H1 (cell line): ENCODE measurements at regions not wholly inside any gene's neighbourhood (a gene's known extent, or its start where the extent isn't known, plus 50 kb on each side); places are given as distances from the start of the nearest gene placed in this dataset.

Experiments used
- CTCF ChIA-PET: fragments of 300-600 bp; sonication (Branson Sonifier 250); formaldehyde crosslinking; loops from one replicate; lab custom pipeline; 2021; ENCODE audit not compliant: partially characterized antibody; lab: Charles Lee
- POLR2A ChIA-PET: fragments of 300-600 bp; sonication (Branson Sonifier 250); formaldehyde crosslinking; loops from one replicate; lab custom pipeline; 2021; ENCODE audit warnings: inconsistent platforms; ENCODE audit not compliant: partially characterized antibody; lab: Charles Lee
- DNase-seq, 2 experiments: peaks; one replicate each; pipeline versions ENCODE4 v3.0.0 to v3.0.0-alpha.2; 2010 to 2022; ENCODE audit warnings: low spot score in 2 of 2, low read depth in 1 of 2, mixed read lengths in 1 of 2
- FAIRE-seq: peaks from 2 replicates; lab custom pipeline; 2011; peaks lifted over from hg19 to GRCh38; lab: Jason Lieb, UNC
- H2AFZ ChIP-seq: 2 replicates; pipeline ENCODE4 v1.8.1; 2012; ENCODE audit warnings: low read length, inconsistent platforms
- H2AK5ac ChIP-seq: 2 replicates; pipeline ENCODE4 v1.6.1; 2013; ENCODE audit warnings: low read depth, low read length
- H2BK120ac ChIP-seq: replicated peaks from 2 replicates; pipeline ENCODE3; 2013; ENCODE audit warnings: low read depth, low read length, inconsistent platforms
- H2BK12ac ChIP-seq: 2 replicates; pipeline ENCODE4 v1.6.1; 2013; ENCODE audit warnings: low read depth, low read length
- H2BK15ac ChIP-seq: 2 replicates; pipeline ENCODE4 v1.6.1; 2013; ENCODE audit warnings: low read length
- H2BK20ac ChIP-seq: 2 replicates; pipeline ENCODE4 v1.6.1; 2013; ENCODE audit warnings: low read length
- H2BK5ac ChIP-seq: 2 replicates; pipeline ENCODE4 v1.6.1; 2013; ENCODE audit warnings: low read depth, low read length
- H3K14ac ChIP-seq: 2 replicates; pipeline ENCODE4 v1.6.1; 2013; ENCODE audit warnings: inconsistent platforms; ENCODE audit not compliant: insufficient read length
- H3K18ac ChIP-seq: 2 replicates; pipeline ENCODE4 v1.6.1; 2013; ENCODE audit warnings: low read length; ENCODE audit errors: extremely low read depth
- H3K23ac ChIP-seq: 2 replicates; pipeline ENCODE4 v1.6.1; 2013; ENCODE audit warnings: inconsistent platforms; ENCODE audit not compliant: insufficient read length
- H3K23me2 ChIP-seq: 2 replicates; pipeline ENCODE4 v1.6.1; 2013; ENCODE audit warnings: low read depth, low read length
- H3K27ac ChIP-seq: 2 replicates; pipeline ENCODE4 v1.6.1; 2011; ENCODE audit warnings: low read depth, low read length, inconsistent platforms
- H3K27me3 ChIP-seq, 4 experiments: replicated peaks in 1 of 4; 1 replicate in 1 of 4; 2 replicates in 3 of 4; pipeline versions ENCODE4 v1.6.1 to v1.8.1; 2011 to 2013; ENCODE audit warnings: low read length in 3 of 4, mild to moderate bottlenecking in 3 of 4, inconsistent platforms in 2 of 4, mixed read lengths in 2 of 4, moderate library complexity in 1 of 4; ENCODE audit not compliant: control insufficient read depth in 3 of 4, insufficient read depth in 3 of 4; ENCODE audit errors: extremely low read depth in 1 of 4
- H3K36me3 ChIP-seq, 4 experiments: 2 replicates each; pipeline versions ENCODE4 v1.6.1 to v1.8.1; 2011 to 2013; ENCODE audit warnings: mild to moderate bottlenecking in 4 of 4, low read length in 3 of 4, moderate library complexity in 2 of 4, control low read depth in 1 of 4, inconsistent platforms in 1 of 4; ENCODE audit not compliant: insufficient read depth in 4 of 4, control insufficient read depth in 2 of 4
- H3K4ac ChIP-seq: replicated peaks from 2 replicates; pipeline ENCODE3; 2013; ENCODE audit warnings: low read length, low read depth, mixed read lengths, inconsistent platforms; ENCODE audit not compliant: insufficient read length
- H3K4me1 ChIP-seq, 4 experiments: replicated peaks in 1 of 4; 1 replicate in 1 of 4; 2 replicates in 3 of 4; pipeline versions ENCODE4 v1.6.1 to v1.8.1; 2011 to 2013; ENCODE audit warnings: low read length in 3 of 4, inconsistent platforms in 2 of 4, mixed read lengths in 1 of 4; ENCODE audit not compliant: insufficient read depth in 4 of 4, control insufficient read depth in 3 of 4
- H3K4me2 ChIP-seq, 2 experiments: 2 replicates each; pipeline versions ENCODE4 v1.6.1 to v1.8.1; 2011 to 2013; ENCODE audit warnings: low read depth in 2 of 2, low read length in 2 of 2, control low read depth in 1 of 2, inconsistent platforms in 1 of 2, mild to moderate bottlenecking in 1 of 2; ENCODE audit not compliant: insufficient read depth in 1 of 2
- H3K4me3 ChIP-seq, 4 experiments: fragments of 200-600, 300-600 bp in 1 of 4; sonication (generic), shearing (Covaris generic), sonication (Bioruptor Twin) in 1 of 4; 2 replicates each; pipeline versions ENCODE4 v1.5.1 to v1.8.1; 2011 to 2016; ENCODE audit warnings: low read length in 4 of 4, low read depth in 3 of 4, control low read depth in 2 of 4, inconsistent platforms in 2 of 4, mild to moderate bottlenecking in 2 of 4, mixed read lengths in 1 of 4, moderate library complexity in 1 of 4; ENCODE audit not compliant: insufficient read depth in 2 of 4; ENCODE audit errors: extremely low read depth in 1 of 4
- H3K56ac ChIP-seq: replicated peaks from 2 replicates; pipeline ENCODE3; 2013; ENCODE audit warnings: low read depth, mild to moderate bottlenecking, mixed read lengths, low read length, inconsistent platforms; ENCODE audit not compliant: insufficient read length
- H3K79me1 ChIP-seq: 2 replicates; pipeline ENCODE4 v1.6.1; 2013; ENCODE audit warnings: low read depth, low read length, control low read depth
- H3K79me2 ChIP-seq, 2 experiments: 2 replicates each; pipeline versions ENCODE4 v1.6.1 to v1.8.1; 2012 to 2013; ENCODE audit warnings: low read length in 2 of 2, mild to moderate bottlenecking in 2 of 2, inconsistent platforms in 1 of 2; ENCODE audit not compliant: insufficient read depth in 2 of 2, control insufficient read depth in 1 of 2
- H3K9ac ChIP-seq, 4 experiments: replicated peaks in 1 of 4; 1 replicate in 1 of 4; 2 replicates in 3 of 4; pipeline versions ENCODE4 v1.6.1 to v1.8.1; 2011 to 2013; ENCODE audit warnings: low read depth in 3 of 4, low read length in 3 of 4, control low read depth in 2 of 4, mild to moderate bottlenecking in 2 of 4, moderate library complexity in 2 of 4, inconsistent platforms in 1 of 4; ENCODE audit errors: extremely low read depth in 1 of 4
- H3K9me3 ChIP-seq, 2 experiments: 2 replicates each; pipeline versions ENCODE4 v1.6.1 to v1.8.1; 2012 to 2013; ENCODE audit warnings: mild to moderate bottlenecking in 2 of 2, moderate library complexity in 2 of 2, control low read depth in 1 of 2, inconsistent platforms in 1 of 2, low read depth in 1 of 2, low read length in 1 of 2, mixed read lengths in 1 of 2; ENCODE audit not compliant: insufficient read depth in 2 of 2
- H4K20me1 ChIP-seq, 2 experiments: replicated peaks in 1 of 2; 2 replicates each; pipeline versions ENCODE3 to v1.8.1; 2011 to 2013; ENCODE audit warnings: inconsistent platforms in 2 of 2, low read length in 2 of 2, mild to moderate bottlenecking in 1 of 2; ENCODE audit not compliant: insufficient read depth in 2 of 2, control insufficient read depth in 1 of 2
- H4K5ac ChIP-seq: 2 replicates; pipeline ENCODE4 v1.6.1; 2013; ENCODE audit warnings: low read length, low read depth, mixed read lengths, inconsistent platforms; ENCODE audit not compliant: insufficient read length
- H4K8ac ChIP-seq: 2 replicates; pipeline ENCODE4 v1.8.0; 2013; ENCODE audit warnings: mild to moderate bottlenecking, moderate library complexity, low read length, inconsistent platforms; ENCODE audit not compliant: insufficient read depth; ENCODE audit errors: extremely low read depth
- H4K91ac ChIP-seq: replicated peaks from 2 replicates; pipeline ENCODE3; 2013; ENCODE audit warnings: low read length, mixed read lengths, inconsistent platforms; ENCODE audit not compliant: insufficient read length
- CTBP2 ChIP-seq: IDR thresholded peaks from 2 replicates; pipeline ENCODE4 v1.7.0; 2011; ENCODE audit warnings: borderline replicate concordance, mild to moderate bottlenecking, moderate library complexity, mixed read lengths, low read length; ENCODE audit not compliant: insufficient read depth, insufficient read length
- RAD21 ChIP-seq, 2 experiments: IDR thresholded peaks in 1 of 2; conservative IDR thresholded peaks in 1 of 2; 2 replicates each; pipeline ENCODE4 v1.6.1; 2011; ENCODE audit warnings: low read depth in 2 of 2, low read length in 2 of 2, improper control_type of control experiment in 1 of 2, inconsistent platforms in 1 of 2, mild to moderate bottlenecking in 1 of 2, moderate library complexity in 1 of 2
- SIX5 ChIP-seq: IDR thresholded peaks from 2 replicates; pipeline ENCODE4 v1.6.1; 2011; ENCODE audit warnings: mild to moderate bottlenecking, low read depth, low read length
- SUZ12 ChIP-seq: fragments of 200-600 bp; sonication (generic); IDR thresholded peaks from 2 replicates; pipeline ENCODE4 v1.6.1; 2012; ENCODE audit warnings: mild to moderate bottlenecking, inconsistent platforms, low read length, moderate library complexity, mixed read lengths
- ZNF274 ChIP-seq: IDR thresholded peaks from 2 replicates; pipeline ENCODE4 v1.7.0; 2012; ENCODE audit warnings: low read length, borderline replicate concordance; ENCODE audit errors: extremely low read depth
- WGBS, 2 experiments: shearing (Covaris generic) in 1 of 2; methylation state at CpG; one replicate each; pipeline versions ENCODE4 v1.1.6 to v1.1.7; 2013 to 2015; ENCODE audit warnings: low lambda C conversion rate in 2 of 2, mixed read lengths in 2 of 2, inconsistent platforms in 1 of 2, low coverage in 1 of 2, missing lambda C conversion rate in 1 of 2; ENCODE audit not compliant: insufficient replicate concordance in 2 of 2, insufficient coverage in 1 of 2, insufficient read length in 1 of 2; ENCODE audit errors: extremely low coverage in 1 of 2, missing lambda C conversion rate in 1 of 2; 5-methylcytosine and 5-hydroxymethylcytosine counted together
- TF ChIP-seq, protein P1 (sequence below), 3 experiments: IDR thresholded peaks; 1 replicate in 2 of 3; 2 replicates in 1 of 3; pipeline versions ENCODE4 v1.5.1 to v1.6.1; 2011; ENCODE audit warnings: low read length in 3 of 3, mild to moderate bottlenecking in 3 of 3, inconsistent platforms in 2 of 3, low read depth in 1 of 3, moderate library complexity in 1 of 3; ENCODE audit not compliant: insufficient read depth in 1 of 3; ENCODE audit errors: control extremely low read depth in 1 of 3

DNA sequence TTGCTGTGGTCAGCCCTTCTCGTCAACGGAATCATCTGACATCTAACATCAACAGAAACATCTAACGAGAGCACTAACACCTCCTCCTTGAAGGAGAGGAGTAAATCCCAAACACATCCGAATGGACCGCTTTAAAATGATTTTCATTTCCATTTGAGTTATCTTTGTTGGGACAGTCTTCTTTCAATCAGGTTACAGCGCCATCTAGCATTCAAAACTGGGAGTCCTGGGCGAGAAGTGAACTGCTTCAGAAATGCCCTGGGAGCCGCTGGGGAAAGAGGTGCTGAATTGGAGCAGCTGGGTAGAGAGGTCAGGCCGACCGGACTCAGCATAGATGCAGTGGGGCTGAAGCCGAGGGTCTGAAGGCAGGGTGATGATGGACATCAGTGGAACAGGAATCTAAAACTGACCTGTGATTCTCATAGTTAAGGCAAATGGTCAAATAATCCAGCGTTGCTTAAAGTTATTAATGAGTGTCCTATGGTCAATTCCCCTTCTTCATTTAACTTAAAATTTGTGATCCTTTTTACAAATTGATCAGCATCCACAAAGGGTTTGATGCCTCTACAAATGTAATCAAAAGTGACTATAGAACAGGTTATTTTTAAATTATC lies 170.0 kb upstream of the NDN start:
- H3K9ac ChIP-seq = no peak overlapping the region
- H2BK12ac ChIP-seq = no peak overlapping the region
- H3K14ac ChIP-seq = no peak overlapping the region
- H3K4me1 ChIP-seq = no peaks in the 10 kb centered on the region
- no peaks in the 10 kb centered on the region; a peak in 1 of 7 replicates for H3K27me3 ChIP-seq
- DNase-seq = peak in 1 of 2 experiments; percentile 71
- no peak overlapping the region for H2BK15ac ChIP-seq
- no peak overlapping the region for H3K23ac ChIP-seq
- no peak overlapping the region for H4K8ac ChIP-seq
- no peak overlapping the region for H2BK5ac ChIP-seq
- H3K56ac ChIP-seq = no peak overlapping the region
- no peak overlapping the region for H3K27ac ChIP-seq
- no peaks in the 10 kb centered on the region for H4K20me1 ChIP-seq
- peak overlapping the region in 3 of 4 experiments; percentile 6 to 43 (median 15); a peak in 4 of 8 replicates for H3K4me3 ChIP-seq
- H4K91ac ChIP-seq = peak overlapping the region; percentile 52
- no peaks in the 10 kb centered on the region for H3K79me1 ChIP-seq
- 42% methylated on average over 12 of the region's 12 CpGs; no CpG with 5 or more reads in 1 of the 2 experiments for WGBS, 2 experiments
- ChIA-PET POLR2A (interaction anchor here (1.4 kb wide), 1 partner anchor 171 kb away, joined by 3 read pairs; no protein-coding TSS in a partner anchor), CTCF (interaction anchor here (0.7 to 4.2 kb wide), 10 partner anchors 9 to 1452 kb away, joined by 3 to 41 read pairs (median 3); partner anchors contain the start of gene MAGEL2)
- no peak overlapping the region for H3K4ac ChIP-seq
- H3K18ac ChIP-seq = no peak overlapping the region
- no peak overlapping the region for H4K5ac ChIP-seq
- peaks cover 11 to 52% of the 10 kb centered on the region in 2 experiments for H3K9me3 ChIP-seq
- FAIRE-seq = peak; percentile 42
- H2AK5ac ChIP-seq = no peak overlapping the region
- H2BK120ac ChIP-seq = no peak overlapping the region
- no peak overlapping the region for H2BK20ac ChIP-seq
- peak overlapping the region; percentile 70; the same call in 1 of the 2 replicates for H2AFZ ChIP-seq
- peak overlapping the region; percentile 41; a peak in 3 of 4 replicates for H3K4me2 ChIP-seq
- H3K36me3 ChIP-seq = no peaks in the 10 kb centered on the region
- H3K79me2 ChIP-seq = no peaks in the 10 kb centered on the region
- H3K23me2 ChIP-seq = no peaks in the 10 kb centered on the region; the same call in 1 of the 2 replicates
- no peak for TF ChIP-seq SUZ12
- TF ChIP-seq ZNF274 = no peak
- TF ChIP-seq CTBP2 = no peak
- TF ChIP-seq RAD21 (IDR thresholded peaks at IDR 0.05 in 1 of 2, conservative IDR thresholded peaks at IDR 0.05 in 1 of 2; ENCODE audit: low read depth in 2 of 2, low read length in 2 of 2) = peak; percentile 49 to 53
- TF ChIP-seq, protein P1, sequence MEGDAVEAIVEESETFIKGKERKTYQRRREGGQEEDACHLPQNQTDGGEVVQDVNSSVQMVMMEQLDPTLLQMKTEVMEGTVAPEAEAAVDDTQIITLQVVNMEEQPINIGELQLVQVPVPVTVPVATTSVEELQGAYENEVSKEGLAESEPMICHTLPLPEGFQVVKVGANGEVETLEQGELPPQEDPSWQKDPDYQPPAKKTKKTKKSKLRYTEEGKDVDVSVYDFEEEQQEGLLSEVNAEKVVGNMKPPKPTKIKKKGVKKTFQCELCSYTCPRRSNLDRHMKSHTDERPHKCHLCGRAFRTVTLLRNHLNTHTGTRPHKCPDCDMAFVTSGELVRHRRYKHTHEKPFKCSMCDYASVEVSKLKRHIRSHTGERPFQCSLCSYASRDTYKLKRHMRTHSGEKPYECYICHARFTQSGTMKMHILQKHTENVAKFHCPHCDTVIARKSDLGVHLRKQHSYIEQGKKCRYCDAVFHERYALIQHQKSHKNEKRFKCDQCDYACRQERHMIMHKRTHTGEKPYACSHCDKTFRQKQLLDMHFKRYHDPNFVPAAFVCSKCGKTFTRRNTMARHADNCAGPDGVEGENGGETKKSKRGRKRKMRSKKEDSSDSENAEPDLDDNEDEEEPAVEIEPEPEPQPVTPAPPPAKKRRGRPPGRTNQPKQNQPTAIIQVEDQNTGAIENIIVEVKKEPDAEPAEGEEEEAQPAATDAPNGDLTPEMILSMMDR (IDR thresholded peaks at IDR 0.05; ENCODE audit: control extremely low read depth in 1 of 3, insufficient read depth in 1 of 3, low read depth in 1 of 3, low read length in 3 of 3) = peak; percentile 18 to 56 (median 43)
- TF ChIP-seq SIX5 = no peak
